Choroid plexus epithelial cell (primary cell): ENCODE measurements at regions not wholly inside any gene's neighbourhood (a gene's known extent, or its start where the extent isn't known, plus 50 kb on each side); places are given as distances from the start of the nearest gene placed in this dataset.

Source experiments
- DNase-seq: peaks from one replicate; pipeline ENCODE4 v3.0.0-alpha.2; 2010; ENCODE audit warnings: low read depth
- H3K4me3 ChIP-seq: 2 replicates; pipeline ENCODE4 v1.5.1; 2011; ENCODE audit warnings: low read depth, mild to moderate bottlenecking, control low read depth, low read length, moderate library complexity
- TF ChIP-seq, protein P1 (sequence below): conservative IDR thresholded peaks from 2 replicates; pipeline ENCODE4 v1.5.1; 2011; ENCODE audit warnings: low read depth, mild to moderate bottlenecking, control low read depth, inconsistent platforms, low read length, moderate library complexity

DNA sequence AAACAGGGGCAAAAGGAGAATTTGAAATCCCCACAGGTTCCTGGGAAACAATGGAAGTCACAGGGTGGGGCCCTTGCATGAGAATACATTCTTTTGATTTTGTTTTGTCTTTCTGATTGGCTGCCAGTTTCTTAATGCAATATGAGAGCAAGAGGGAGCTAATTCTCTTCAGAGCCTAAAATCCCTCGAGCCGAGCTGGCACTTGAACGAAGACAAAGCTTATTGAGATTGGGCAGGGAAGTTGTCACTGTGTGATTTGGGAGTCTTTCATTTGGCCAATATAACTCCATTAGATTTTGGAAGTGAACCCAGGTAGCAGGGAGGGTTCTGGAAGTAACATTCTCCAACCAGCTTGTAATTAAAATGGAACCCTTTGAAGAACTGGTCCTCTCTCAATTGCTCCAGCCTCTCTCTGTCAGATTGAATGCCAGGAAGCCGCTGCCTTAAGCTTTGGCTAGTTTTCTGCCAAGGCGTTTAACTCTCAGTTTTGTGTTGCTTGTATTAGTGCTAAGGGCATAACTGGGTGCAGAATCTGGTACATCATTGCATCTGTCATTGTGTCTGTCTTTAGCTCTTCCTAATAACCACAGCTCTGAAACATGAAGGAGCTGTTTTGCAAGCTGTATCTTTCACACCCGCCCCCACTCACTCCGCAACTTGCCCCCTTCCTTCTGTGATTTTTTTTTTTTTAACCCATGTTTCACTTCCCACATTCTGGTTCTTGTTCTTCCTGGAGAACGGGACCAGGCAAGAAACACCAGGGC lies 272.0 kb downstream of the MAF start:
- DNase-seq = no peak
- H3K4me3 ChIP-seq = no peak overlapping the region
- TF ChIP-seq, protein P1, sequence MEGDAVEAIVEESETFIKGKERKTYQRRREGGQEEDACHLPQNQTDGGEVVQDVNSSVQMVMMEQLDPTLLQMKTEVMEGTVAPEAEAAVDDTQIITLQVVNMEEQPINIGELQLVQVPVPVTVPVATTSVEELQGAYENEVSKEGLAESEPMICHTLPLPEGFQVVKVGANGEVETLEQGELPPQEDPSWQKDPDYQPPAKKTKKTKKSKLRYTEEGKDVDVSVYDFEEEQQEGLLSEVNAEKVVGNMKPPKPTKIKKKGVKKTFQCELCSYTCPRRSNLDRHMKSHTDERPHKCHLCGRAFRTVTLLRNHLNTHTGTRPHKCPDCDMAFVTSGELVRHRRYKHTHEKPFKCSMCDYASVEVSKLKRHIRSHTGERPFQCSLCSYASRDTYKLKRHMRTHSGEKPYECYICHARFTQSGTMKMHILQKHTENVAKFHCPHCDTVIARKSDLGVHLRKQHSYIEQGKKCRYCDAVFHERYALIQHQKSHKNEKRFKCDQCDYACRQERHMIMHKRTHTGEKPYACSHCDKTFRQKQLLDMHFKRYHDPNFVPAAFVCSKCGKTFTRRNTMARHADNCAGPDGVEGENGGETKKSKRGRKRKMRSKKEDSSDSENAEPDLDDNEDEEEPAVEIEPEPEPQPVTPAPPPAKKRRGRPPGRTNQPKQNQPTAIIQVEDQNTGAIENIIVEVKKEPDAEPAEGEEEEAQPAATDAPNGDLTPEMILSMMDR = no peak

DNA sequence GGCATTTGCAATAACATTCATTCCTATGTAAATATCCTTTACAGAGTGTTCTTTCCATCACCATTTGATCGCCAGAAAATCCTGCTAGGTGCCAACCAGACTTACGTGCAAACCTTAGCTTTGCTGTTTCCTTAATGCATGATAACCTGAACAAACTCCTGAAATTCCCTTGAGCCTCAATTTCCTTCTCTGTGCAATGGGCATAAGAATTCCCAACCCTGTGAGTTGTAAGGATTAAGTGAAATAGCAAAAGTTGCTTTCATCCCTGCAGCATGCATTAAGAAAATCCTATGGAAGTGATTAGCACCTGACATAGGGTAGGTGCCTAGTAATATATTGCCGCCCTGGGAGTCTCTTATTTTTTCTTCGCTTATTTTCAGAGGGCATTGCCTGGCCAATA lies 272.7 kb downstream of the MAF start:
- no peak overlapping the region for H3K4me3 ChIP-seq
- DNase-seq = no peak
- TF ChIP-seq, protein P1 = no peak

DNA sequence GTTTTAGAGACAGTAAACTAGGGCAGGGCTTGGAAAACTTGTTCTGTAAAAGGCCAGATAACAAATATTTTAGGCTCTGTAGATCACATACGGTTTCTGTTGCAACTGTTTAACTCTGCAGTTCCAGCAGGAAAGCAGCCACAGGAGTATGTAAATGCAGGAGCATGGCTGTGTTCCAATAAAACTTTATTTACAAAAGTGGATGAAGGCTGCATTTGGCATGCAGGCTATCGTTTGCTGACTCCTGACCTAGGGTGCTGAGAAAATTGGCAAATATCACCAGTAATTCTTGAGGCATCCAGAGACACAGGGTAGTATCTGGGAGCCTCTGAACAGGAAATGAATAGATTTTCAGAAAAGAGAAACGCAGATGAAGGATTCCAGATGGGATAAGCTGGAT lies 274.0 kb downstream of the MAF start:
- TF ChIP-seq, protein P1 = no peak
- no peak for DNase-seq

DNA sequence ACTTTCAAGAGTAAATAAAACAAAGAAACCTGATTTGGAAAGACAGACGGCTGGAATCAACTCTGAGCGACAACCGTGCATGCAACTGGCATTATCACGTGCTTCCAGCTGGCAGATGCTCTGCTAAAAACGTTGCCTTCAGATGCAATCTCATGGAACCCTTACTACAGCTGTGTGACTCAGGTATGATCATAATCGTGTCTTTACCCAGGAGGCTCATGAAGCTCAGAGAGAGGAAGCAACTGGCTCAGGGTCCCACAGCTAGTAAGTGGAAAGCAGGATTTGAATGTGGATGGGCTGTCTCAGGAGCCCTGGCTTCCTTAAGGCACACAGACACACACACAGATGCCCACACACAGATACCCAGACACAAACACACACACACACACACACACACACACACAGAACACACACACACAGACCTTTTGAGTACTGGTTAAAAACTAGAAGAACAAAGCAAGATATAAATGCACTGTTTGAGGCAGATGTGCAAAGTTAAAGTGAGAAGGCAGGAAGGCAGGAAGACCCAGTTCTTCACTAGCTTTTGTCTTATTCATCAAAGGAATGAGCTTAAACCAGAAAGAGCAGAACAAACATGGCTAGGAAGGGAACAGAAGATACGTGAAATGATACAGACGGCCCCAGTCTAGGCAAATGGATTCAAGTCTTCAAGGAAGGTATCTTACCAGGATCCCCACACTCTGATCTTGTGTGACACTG lies 275.2 kb downstream of the MAF start:
- TF ChIP-seq, protein P1 = no peak
- H3K4me3 ChIP-seq = no peak overlapping the region
- no peak for DNase-seq

More for the DNA sequence above, 274.0 kb downstream of the MAF start:
- no peak overlapping the region for H3K4me3 ChIP-seq

DNA sequence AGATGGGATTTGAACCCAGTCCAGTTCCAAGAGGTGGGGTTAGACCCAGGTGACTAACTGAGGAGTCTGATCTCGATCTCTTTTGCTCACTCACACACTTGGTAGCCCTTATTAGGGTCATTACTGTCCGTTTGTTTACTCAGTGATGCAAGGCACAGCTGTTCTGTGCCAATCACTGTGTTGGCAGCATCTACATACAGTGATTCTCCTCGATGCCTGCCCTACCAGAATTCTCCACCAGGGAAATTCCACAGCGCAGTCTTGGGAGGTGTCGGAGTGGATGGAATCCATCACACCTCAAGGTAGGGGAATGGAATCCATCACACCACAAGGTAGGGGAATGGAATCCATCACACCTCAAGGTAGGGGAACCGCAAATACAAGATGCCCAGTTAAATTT lies 279.6 kb downstream of the MAF start:
- TF ChIP-seq, protein P1 = no peak
- no peak overlapping the region for H3K4me3 ChIP-seq
- DNase-seq = no peak

DNA sequence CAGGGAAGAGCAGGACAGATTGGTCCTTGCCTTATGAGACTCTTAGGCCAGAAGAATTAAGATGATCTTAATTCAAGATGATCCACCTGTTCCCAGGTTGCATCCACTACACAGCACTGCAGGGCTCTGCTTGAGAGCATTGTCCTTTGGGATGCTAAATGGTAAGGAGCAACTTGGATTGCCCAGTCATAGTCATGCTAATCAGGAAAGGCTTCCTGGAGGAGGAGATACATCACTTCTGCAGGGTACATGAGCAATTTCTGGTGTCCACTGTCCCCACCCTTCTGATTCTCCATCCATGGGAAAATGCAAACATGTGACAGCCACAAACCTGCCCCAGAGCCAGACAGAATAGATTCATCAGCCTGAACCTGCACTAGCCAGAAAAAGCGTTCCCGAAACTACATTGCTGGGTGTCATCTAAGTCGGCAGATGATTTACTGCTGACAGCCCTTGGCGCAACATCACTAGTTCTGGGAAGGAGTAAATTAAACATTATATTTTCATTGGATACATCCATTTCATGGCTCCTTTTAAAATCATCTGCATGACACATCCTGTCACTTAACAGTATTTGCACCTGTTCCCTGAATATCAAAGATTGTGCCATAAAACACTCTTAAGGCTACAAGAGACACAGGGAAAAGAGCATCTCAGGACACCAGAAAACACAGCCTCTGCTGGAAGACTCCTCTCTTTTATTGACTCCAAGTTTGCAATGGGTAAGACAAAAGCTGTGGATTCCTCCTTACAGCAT lies 282.2 kb downstream of the MAF start:
- TF ChIP-seq, protein P1 = no peak
- DNase-seq = no peak
- H3K4me3 ChIP-seq = no peak overlapping the region
